ENCODE measurements at regions not wholly inside any gene's neighbourhood (a gene's known extent, or its start where the extent isn't known, plus 50 kb on each side); places are given as distances from the start of the nearest gene placed in this dataset.

DNA sequence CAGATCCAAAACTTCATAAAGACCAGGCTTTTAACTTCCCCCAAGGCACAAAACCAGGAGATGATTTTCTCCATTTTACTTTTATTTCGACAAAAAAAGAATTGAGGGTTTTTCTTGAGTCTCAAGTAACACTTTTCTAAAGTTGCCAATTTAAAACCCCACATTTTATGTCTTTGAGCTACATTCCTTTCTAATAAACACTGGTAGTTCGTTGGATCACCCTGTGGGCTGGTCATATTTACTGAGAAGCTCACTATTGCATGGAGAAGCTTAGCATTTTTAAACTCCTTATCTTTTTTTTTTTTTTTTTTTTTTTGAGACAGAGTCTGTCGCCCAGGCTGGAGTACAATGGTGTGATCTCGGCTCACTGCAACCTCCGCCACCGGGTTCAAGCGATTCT, 255.1 kb upstream of the TPM1 start:
- DNase-seq: no peak

- no peak for DNase-seq
Observed at GRCh38 chr15:62788224-62788623, 254.3 kb upstream of the TPM1 start.

GRCh38 chr15:62790546-62790945, 252.0 kb upstream of the TPM1 start:
- no peak for DNase-seq

DNA sequence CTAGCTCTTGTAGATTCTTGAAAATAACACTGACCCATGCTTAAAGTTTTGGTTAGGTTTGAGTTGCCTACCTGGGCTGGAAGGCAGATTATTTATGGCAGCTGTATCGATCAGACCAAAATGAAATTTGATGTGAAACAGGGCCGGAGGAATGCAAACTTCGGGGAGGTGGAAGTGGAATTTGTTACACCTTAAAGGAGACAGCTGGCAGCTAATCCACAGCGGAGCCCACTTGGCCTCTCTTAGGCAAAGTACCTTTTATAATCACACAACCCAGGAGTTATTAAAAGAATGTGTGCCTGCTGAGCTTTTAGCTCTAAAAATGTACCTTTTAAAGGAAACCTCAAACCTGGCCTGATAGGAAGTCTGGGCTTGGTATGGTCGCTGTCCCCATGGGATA, 250.9 kb upstream of the TPM1 start:
- DNase-seq: no peak

DNA sequence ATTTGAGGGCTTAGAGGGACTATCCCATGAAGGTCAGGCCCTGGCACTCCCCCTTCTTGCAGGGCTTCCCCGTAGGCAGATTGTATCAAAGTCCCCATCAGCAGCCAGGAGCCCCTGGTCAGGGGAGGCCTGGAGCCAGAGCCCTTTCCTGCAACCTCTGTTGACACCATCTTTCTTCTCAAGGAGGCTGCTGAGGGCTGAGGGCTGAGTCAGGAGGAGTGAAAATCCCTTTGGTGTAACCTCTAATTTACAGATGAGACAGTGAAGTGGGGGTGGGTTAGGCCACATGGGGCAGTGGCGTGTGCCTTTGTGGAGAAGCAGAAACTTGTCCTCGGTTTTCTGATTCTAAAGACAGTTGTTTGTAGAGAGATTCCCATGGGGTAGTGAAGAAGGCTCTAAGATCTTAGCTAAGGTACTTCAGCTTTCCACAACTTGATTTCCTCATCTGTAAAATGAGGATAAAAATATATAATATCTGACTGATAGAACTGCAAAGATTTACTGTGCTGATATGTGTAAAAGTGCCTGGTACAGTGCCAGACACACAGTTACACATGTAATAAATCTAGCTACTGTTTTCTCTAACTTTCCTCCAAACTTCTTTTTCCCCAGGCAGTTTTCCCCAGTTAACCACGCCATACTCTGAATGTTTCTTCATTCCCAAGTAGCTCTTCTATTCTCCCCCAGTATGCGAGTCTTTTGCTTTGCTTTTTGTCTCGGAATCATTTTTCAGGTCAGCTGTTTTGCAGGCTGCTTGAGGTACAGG, 249.4 kb upstream of the TPM1 start:
- DNase-seq: no peak

GRCh38 chr15:62793752-62794144, 248.8 kb upstream of the TPM1 start:
- no peak for DNase-seq

GRCh38 chr15:62795171-62795570, 247.4 kb upstream of the TPM1 start:
- no peak for DNase-seq

GRCh38 chr15:62795700-62796695, 246.5 kb upstream of the TPM1 start:
- DNase-seq: no peak

DNA sequence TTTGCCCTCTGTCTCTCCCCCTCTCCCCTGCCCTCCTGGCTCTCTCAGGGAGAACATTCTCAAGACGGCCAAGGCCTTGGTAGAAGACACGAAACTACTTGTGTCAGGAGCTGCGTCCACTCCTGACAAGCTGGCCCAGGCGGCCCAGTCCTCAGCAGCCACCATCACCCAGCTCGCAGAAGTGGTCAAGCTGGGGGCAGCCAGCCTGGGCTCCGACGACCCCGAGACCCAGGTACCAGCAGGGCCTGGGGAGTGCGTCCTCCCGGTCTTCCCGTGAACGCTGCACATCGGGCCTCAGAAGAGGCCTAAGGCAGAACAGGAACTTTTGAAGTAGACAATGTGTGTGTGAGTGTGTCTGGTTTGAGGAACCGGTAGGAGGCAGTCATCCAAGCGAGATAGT, 245.4 kb upstream of the TPM1 start:
- DNase-seq: no peak

DNA sequence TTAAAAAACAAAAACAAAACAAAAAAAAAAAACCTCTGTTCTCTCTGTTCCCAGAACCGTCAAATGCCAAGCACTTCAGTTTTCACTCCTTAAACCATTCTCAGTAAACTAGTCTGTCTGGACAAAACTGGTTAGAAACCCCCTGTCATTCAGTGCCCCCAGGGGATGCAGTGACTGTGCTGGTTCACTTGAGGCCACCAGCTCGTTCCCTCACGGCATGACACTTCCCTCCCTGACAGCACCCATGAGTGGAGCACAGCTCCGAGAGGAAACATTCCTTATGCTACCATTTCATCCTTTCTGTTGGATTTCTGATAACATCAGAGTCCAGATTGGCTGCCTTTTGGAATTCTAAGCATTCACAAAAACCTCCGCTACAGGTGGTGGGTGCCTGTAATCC, 244.0 kb upstream of the TPM1 start:
- DNase-seq: no peak

- no peak for DNase-seq
Observed at GRCh38 chr15:62799037-62799436, 243.5 kb upstream of the TPM1 start.

- DNase-seq: no peak
Observed at GRCh38 chr15:62799919-62800318, 242.6 kb upstream of the TPM1 start.

DNA sequence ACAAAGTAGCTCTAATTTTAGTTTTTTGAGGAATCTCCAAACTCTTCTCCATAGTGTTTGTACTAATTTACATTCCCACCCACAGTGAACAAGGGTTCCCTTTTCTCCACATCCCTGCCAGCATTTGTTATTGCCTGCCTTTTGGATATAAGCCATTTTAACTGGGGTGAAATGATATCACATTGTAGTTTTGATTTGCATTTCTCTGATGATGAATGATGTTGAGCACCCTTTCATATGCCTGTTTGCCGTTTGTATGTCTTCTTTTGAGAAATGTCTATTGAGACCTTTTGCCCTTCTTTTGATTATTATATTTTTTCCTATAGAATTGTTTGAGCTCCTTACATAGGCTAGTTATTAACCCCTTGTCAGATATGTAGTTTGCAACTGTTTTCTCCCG, 239.9 kb upstream of the TPM1 start:
- DNase-seq: no peak

GRCh38 chr15:62803856-62804400, 238.6 kb upstream of the TPM1 start:
- no peak for DNase-seq

DNA sequence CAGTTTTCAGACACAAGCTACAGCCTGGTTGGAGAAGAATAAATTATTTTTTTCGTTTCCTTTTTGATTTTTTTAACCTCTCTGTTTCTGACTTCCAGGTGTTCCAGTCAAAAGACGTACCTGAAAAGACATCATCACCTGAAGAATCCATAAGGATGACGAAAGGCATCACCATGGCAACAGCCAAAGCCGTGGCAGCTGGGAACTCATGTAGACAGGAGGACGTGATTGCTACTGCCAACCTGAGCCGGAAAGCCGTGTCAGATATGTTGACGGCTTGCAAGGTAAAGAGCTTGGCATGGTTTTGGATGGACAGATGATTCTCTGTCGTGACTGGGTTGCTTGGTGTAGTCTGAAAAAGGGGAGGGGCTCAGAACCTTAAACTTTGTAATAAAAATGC, 237.0 kb upstream of the TPM1 start:
- no peak for DNase-seq

DNA sequence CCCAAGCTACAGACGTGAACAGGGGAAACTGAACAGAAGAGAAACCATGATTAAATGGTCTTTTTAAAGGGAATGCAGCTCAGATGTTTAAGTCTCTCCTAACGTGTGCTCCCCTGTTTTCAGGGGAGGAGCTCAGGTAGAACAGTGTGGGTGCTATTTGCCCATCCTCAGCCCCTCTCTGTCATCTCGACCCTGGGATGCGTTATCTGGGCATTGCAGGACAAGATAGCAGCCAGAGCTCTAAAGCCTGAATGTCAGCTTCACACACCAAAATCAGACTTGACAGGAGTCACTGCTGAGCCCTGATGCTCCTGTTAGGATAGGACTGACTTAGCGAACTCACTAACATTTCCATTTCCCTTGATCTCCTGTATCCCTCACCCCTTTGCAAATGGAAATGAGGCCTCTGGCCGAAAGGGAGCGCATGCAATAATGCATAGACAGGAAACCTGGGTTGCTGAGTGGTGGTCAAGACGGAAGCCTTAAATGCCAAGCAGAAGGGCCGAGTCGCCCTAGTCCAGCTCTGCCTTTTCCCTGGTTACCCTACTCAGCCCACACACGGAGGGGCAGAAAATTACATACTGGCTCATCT, 234.9 kb upstream of the TPM1 start:
- DNase-seq: no peak

GRCh38 chr15:62809115-62809967, 233.2 kb upstream of the TPM1 start:
- no peak for DNase-seq

- DNase-seq: no peak
Observed at GRCh38 chr15:62809968-62810260, 232.6 kb upstream of the TPM1 start.

GRCh38 chr15:62812515-62812835, 230.1 kb upstream of the TPM1 start:
- no peak for DNase-seq

DNA sequence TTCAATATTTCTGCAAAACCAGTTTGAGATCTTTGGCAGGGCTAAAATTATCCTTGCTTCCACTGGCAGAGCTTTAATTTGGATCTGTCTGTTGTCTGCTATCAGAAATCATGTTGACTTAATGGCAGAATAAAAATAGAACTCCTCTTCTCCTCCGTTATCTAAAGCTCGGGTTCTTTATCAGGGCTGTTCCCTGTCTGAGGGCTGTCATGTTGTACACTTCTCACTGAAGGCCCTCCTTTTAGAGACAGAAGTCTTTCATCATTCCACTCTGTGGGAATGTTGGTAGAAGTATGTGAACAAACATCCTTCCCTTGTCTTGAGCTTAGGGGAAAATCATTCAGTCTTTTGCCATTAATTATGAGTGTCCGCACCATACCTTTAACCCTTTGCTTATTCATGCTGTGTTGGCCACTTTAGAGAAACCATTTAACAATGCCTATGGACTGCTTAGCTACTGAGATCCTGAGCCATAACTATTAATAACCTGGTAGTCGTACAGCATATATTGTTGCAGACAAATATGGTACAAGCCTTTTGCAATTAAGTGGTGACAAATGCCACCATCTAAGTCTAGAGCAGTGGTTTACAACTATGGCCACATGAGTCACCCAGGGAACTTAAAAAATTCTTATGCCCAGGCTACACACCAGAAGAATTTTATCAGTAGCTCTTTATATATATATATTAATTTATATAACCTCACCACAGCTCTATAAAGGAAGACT, 226.0 kb upstream of the TPM1 start:
- no peak for DNase-seq

- DNase-seq: no peak
Observed at GRCh38 chr15:62818691-62819090, 223.9 kb upstream of the TPM1 start.

Measured in OCI-M1 (cell line).